Muscle layer of duodenum (tissue), 2 donors: ENCODE measurements at regions not wholly inside any gene's neighbourhood (a gene's known extent, or its start where the extent isn't known, plus 50 kb on each side); places are given as distances from the start of the nearest gene placed in this dataset.

Experiments used
- H3K27ac ChIP-seq: one replicate; pipeline ENCODE4 v1.7.0; 2013; ENCODE audit warnings: mild to moderate bottlenecking, low read length
- H3K27me3 ChIP-seq: one replicate; pipeline ENCODE4 v1.7.0; 2013; ENCODE audit warnings: low read depth, mild to moderate bottlenecking, control low read depth, low read length
- H3K36me3 ChIP-seq, 2 donors: one replicate each; pipeline ENCODE4 v1.7.0; 2013; ENCODE audit warnings: low read length in 2 of 2, control low read depth in 1 of 2, mild to moderate bottlenecking in 1 of 2; ENCODE audit not compliant: insufficient read depth in 2 of 2, control insufficient read depth in 1 of 2
- H3K4me1 ChIP-seq, 2 donors: one replicate each; pipeline ENCODE4 v1.7.0; 2013; ENCODE audit warnings: low read length in 2 of 2, mild to moderate bottlenecking in 2 of 2, control low read depth in 1 of 2, moderate library complexity in 1 of 2; ENCODE audit not compliant: insufficient read depth in 2 of 2, control insufficient read depth in 1 of 2
- H3K4me3 ChIP-seq, 2 donors: one replicate each; pipeline ENCODE4 v1.7.0; 2013; ENCODE audit warnings: low read length in 2 of 2, low read depth in 1 of 2, mild to moderate bottlenecking in 1 of 2
- H3K9me3 ChIP-seq, 2 donors: one replicate each; pipeline ENCODE4 v1.7.0; 2013; ENCODE audit warnings: low read length in 2 of 2, control low read depth in 1 of 2, mild to moderate bottlenecking in 1 of 2; ENCODE audit not compliant: control insufficient read depth in 1 of 2
- donor health status: healthy.

DNA sequence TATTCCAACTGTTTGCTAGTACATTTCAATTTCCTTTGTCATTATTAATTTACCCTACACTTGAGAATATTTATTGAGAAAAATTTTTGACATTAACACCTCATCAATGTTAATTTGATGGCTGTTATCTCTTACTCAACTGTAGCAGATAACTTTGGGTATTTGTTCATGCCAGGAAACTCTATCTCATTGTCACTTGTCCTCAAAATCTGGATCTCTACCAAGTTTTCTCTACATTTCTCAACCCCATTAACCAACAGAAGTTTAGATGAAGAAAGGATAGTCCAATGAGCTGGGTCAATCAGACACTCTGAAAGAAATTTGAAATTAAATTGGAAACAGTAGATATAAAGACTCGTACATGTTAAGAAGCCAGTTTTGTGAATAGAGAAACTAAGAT is 395.3 kb downstream of the TUSC1 start:
- Histone ChIP-seq H3K9me3 (no peaks in the 10 kb centered on the region), H3K4me3 (no peak overlapping the region), H3K27ac (no peak overlapping the region), H3K27me3 (no peaks in the 10 kb centered on the region), H3K4me1 (no peaks in the 10 kb centered on the region), H3K36me3 (no peaks in the 10 kb centered on the region)

DNA sequence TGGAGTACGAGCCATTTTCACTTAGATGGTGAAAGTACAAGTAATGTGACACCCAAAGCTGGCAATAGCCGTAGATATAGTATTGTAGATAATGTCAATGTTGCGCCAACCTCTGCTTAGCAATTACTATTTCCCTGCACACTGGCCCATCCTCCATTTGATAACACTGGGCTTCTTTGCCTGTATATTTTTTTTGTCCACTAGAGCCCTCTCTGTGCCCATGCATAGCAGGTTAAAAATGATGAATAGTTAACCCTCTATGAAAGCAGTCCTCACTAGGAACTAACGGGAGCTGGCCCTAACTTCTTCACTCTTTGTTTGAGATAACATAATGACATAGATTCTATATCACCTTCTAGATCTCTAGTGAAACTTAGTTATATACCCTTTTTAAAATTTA is 416.8 kb downstream of the TUSC1 start:
- no peaks in the 10 kb centered on the region for H3K36me3 ChIP-seq
- H3K4me3 ChIP-seq = no peak overlapping the region
- no peaks in the 10 kb centered on the region for H3K9me3 ChIP-seq
- H3K27me3 ChIP-seq = no peaks in the 10 kb centered on the region
- H3K27ac ChIP-seq = no peak overlapping the region
- no peaks in the 10 kb centered on the region for H3K4me1 ChIP-seq

DNA sequence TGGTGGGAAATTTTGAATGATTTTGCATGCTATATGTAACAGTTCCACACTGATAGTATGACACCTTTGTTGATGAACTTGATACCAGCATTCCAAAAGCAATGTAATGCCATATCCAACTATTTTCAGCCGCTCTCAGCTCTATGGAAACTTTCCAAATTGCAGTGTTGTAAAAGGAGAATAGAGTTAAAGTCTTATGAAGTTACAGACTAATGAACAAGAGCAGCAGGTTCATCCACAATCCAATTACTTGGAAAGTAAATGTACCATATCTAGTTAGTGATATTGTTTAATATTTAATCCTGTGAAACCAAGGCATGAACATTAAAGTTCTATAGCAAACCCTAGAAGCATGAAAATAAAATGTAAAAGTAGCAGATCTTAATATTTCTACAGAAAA is 418.2 kb downstream of the TUSC1 start:
- Histone ChIP-seq H3K9me3 (no peaks in the 10 kb centered on the region), H3K4me3 (no peak overlapping the region), H3K36me3 (no peaks in the 10 kb centered on the region), H3K27me3 (no peaks in the 10 kb centered on the region), H3K27ac (no peak overlapping the region), H3K4me1 (no peaks in the 10 kb centered on the region)

DNA sequence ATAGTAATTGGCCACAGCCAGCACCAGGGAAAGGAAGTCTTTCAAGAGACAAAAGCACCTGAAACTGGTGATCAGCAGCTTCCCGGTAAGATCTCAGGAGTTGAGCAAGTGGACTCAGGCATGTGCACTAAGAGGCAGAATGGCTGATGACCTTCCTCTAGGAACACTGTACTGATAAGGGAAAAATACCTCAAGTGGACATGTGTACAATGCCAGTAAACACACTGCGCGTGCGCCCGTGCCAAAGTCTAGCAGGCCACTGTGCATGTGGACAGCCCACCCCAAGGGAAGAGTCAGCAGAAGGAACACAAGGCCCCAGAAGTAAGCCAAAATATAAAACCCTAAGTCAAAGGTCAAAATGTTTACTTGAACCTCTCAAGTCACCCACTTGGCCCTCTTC is 423.0 kb downstream of the TUSC1 start:
- H3K4me1 ChIP-seq = no peaks in the 10 kb centered on the region
- H3K27me3 ChIP-seq = no peaks in the 10 kb centered on the region
- no peak overlapping the region for H3K4me3 ChIP-seq
- H3K36me3 ChIP-seq = no peaks in the 10 kb centered on the region
- H3K27ac ChIP-seq = no peak overlapping the region
- no peaks in the 10 kb centered on the region for H3K9me3 ChIP-seq

DNA sequence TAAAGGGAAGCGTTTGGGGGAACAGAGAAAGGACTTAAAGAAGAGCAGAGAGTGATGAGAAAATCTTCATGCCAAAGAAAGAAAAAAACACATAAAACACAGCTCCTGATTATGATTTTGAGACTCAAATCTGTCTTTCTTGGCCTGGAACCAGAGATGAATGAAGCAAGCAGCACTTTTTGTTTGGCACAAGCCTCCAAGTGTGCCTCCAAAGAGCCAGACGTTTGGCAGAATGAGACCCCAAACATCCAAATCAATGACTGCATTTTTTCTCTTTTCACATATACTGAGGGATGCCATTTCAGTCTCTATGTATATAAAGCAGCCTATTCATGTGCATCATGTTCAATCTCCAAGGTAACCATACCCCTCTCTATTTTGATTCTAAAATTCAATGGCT is 424.2 kb downstream of the TUSC1 start:
- H3K4me3 ChIP-seq = no peak overlapping the region
- H3K27me3 ChIP-seq = no peaks in the 10 kb centered on the region
- H3K9me3 ChIP-seq = no peaks in the 10 kb centered on the region
- no peaks in the 10 kb centered on the region for H3K4me1 ChIP-seq
- H3K27ac ChIP-seq = no peak overlapping the region
- H3K36me3 ChIP-seq = no peaks in the 10 kb centered on the region

DNA sequence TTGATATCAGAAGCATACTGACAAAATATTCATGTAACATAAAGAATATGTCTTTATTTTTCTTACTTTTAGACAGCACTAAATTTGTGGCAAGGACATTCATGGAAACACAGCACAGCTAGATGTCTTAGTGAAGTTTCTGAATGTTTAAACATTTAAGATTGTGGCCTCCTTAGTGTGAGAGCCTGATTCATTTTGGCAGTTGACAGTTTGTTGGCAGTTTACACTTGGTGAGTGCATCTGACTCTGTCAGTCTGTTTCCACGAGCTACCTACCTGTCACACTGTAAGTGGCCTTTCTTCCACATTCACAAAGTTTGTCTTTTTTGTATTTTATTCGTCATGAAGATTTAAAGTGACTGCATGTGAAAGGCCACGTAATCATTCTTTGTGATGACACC is 436.8 kb downstream of the TUSC1 start:
- Histone ChIP-seq H3K9me3 (no peaks in the 10 kb centered on the region), H3K27me3 (no peaks in the 10 kb centered on the region), H3K27ac (no peak overlapping the region), H3K4me1 (no peaks in the 10 kb centered on the region), H3K4me3 (no peak overlapping the region), H3K36me3 (no peaks in the 10 kb centered on the region)

DNA sequence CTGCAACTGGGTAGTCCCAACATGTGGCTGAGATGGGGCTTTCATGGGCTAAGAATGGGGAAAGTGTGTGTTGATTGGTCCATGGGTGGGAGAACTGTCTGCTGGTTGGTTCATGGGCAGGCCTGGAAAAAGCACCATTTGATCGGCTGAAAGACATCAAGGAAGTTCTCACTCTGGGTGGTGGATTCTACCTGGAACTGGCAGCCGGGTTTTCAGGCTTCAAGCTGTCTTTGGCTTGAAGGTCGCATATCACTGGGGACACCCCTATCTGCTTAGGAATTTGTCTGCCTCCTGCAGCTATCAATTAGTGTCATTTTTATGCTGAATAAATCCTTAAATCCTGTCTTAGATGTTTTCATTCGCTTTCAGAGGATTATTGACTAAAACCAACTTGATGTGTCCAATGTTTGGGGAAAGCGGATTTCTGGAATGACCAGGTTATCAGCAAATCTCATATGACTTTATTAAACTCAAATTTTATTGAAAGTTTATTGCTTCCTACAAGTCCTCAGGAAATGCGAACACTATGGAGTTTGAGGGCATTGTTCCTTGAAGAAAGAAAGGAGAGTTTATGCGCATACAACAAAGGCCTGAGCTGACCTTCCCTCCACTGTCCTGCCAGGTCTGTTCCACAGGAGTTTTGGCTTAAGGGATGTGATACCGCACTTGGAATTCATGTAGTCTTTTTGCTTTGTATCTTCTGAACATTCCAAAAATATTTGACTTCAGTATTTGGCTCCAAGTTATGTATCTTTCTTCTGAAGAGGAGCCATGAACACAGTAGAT is 451.1 kb downstream of the TUSC1 start:
- Histone ChIP-seq H3K36me3 (no peaks in the 10 kb centered on the region), H3K27me3 (no peaks in the 10 kb centered on the region), H3K9me3 (peaks cover 0 to 3% of the 10 kb centered on the region in 2 donors), H3K27ac (no peak overlapping the region), H3K4me3 (no peak overlapping the region), H3K4me1 (no peaks in the 10 kb centered on the region)

DNA sequence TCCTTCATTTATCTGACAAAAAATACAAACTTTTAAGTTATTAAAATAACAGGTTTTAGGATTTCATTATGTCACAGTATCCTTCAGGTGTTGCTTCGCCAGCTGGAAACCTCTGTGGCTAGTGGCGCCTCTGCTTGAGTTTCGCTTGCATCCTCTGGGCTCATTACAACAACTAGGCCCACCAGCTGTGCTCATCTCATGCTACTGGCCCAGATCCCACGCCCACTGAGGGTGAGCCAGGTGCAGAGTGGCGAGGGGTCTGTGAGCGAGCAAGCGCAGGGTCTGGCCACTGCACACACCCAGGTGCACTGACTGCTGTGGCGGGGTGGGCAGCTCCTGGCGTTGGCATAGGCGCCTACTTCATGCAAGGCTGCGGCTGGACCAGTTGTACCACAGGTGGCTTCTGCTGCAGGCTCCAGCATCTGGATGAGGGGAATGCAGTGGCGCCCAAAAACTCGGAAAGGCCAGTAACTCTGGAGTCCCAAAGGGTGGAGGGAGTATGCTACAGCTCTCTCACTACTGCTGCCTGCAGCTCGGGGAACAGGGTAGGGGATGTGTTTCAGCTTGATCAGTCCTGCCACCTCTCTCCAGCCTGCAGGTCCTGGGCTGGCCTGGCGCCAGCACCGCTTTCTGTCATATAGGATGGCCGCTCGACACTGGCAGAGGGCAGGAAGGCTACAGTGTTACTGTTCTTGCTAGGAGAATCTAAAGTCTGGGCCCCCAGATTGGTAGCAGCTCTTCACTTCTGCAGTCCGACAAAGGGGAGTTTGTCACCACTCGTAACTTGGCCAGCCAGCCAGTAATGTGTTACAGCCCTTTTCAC is 452.1 kb downstream of the TUSC1 start:
- Histone ChIP-seq H3K27me3 (no peaks in the 10 kb centered on the region), H3K27ac (no peak overlapping the region), H3K9me3 (peaks cover 0 to 3% of the 10 kb centered on the region in 2 donors), H3K4me1 (no peaks in the 10 kb centered on the region), H3K4me3 (no peak overlapping the region), H3K36me3 (no peaks in the 10 kb centered on the region)

DNA sequence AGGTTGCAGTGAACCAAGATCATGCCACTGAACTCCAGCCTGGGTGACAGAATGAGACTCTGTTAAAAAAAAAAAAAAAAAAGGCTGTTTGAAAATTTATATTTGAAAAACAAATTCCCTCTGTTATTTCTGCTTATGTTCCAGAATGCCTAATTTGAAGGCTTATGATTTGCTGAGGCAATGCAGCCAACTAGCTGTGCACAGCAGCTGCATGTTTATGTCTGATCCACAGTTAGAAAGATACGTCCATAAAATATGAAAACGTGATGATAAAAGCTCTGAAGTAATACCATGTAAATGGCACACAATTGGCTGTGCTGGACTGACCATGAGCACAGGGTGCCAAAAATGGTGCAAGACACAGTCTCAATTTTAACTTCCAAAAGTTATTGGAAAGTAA is 453.2 kb downstream of the TUSC1 start:
- H3K9me3 ChIP-seq = no peaks in the 10 kb centered on the region
- H3K4me3 ChIP-seq = no peak overlapping the region
- no peaks in the 10 kb centered on the region for H3K27me3 ChIP-seq
- H3K4me1 ChIP-seq = no peaks in the 10 kb centered on the region
- no peak overlapping the region for H3K27ac ChIP-seq
- H3K36me3 ChIP-seq = no peaks in the 10 kb centered on the region

DNA sequence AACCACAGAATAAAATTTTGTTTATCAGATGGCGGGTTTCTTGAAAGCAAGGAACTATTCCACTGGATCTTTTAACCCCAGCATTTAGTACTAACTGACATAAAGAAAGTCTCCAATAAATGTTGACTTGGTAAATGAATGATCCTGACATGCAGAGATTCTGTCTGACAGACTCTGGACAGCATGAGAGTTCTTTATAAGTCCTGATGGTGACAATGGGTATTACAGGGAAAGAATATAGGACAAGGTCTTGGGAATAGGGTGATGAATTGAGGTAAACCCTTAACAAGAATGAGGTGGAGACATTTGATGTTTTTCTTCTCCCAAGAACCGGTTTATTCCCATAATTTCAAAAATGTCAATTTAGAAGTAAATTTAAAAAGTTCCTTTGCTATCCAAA is 453.9 kb downstream of the TUSC1 start:
- Histone ChIP-seq H3K4me3 (no peak overlapping the region), H3K27ac (no peak overlapping the region), H3K36me3 (no peaks in the 10 kb centered on the region), H3K4me1 (no peaks in the 10 kb centered on the region), H3K9me3 (no peaks in the 10 kb centered on the region), H3K27me3 (no peaks in the 10 kb centered on the region)

DNA sequence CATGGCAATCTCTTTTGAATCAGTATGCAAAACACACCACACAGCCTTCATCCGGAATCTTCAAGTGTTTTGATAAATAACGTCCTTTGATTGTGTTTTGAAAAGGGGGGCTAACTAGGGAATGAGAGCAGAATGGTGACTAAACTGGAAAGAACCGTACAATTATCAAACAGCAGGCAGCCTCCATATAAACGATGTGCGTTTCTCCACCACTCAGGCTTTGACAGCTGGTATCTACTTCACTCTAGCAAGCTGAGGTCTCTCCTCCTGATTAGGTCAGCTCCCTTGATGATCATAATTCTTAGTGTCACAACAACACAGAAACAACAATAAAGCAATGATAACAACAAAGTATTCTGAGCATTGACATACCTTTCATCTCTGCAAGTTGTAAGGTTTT is 465.9 kb downstream of the TUSC1 start:
- Histone ChIP-seq H3K4me1 (no peaks in the 10 kb centered on the region), H3K36me3 (no peaks in the 10 kb centered on the region), H3K4me3 (no peak overlapping the region), H3K27ac (no peak overlapping the region), H3K9me3 (no peaks in the 10 kb centered on the region), H3K27me3 (no peaks in the 10 kb centered on the region)
